Ramos (cell line): ENCODE measurements at regions not wholly inside any gene's neighbourhood (a gene's known extent, or its start where the extent isn't known, plus 50 kb on each side); places are given as distances from the start of the nearest gene placed in this dataset.

Experiments used
- in situ Hi-C: fragments of 300-500 bp; cut with MboI; formaldehyde crosslinking; loops from one replicate; pipeline ENCODE4 v1.14.3; 2022; ENCODE audit warnings: low sequenced_read_pairs; ENCODE audit not compliant: unreplicated experiment

GRCh38 chr1:30039354-30040080 is 683.9 kb downstream of the MATN1 start:
- in situ Hi-C loops, result no loop called here

GRCh38 chr1:30038134-30039025 is 685.0 kb downstream of the MATN1 start:
- in situ Hi-C loops, result no loop called here

DNA sequence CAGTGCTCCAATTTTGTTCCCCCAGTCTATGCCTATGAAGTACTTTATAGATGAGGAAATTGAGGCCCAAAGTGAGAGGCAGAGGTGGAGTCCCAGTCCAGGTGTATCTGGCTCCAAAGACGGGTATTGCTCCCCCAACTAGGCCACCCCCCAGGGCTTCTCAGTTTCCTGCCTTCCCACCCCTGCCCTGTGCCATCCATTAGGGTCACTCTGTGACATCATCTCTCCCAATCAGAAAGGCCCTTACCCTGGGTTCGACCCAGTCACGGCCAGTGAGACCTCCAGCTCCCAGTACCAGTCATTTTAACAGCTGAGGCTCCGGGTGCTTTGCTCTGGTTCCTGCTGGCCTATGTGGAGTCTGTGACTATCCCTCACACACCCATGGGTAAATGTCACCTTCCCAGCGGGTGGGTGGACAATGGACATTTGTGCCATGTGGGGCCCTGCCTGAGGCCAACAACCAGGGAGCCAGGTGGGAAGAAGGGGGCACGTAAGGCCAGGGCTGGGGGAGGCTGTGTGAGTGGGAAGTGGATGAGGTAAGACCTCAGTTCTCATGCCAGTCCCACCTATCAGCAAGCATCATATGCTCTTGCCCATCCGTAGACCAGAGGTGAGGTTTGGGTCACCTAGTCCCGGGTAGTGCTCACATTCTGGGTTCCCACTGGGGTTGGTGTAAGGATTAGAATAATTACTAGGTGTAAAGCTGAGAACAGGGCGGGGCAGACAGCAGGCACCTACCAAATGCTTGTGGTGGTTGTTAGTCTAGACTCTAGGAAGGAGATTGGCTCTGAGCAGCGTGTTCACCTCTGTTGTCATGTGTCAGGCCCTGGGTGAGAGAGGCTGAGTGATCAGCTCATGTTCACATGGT is 685.9 kb downstream of the MATN1 start:
- in situ Hi-C loops, result no loop called here

DNA sequence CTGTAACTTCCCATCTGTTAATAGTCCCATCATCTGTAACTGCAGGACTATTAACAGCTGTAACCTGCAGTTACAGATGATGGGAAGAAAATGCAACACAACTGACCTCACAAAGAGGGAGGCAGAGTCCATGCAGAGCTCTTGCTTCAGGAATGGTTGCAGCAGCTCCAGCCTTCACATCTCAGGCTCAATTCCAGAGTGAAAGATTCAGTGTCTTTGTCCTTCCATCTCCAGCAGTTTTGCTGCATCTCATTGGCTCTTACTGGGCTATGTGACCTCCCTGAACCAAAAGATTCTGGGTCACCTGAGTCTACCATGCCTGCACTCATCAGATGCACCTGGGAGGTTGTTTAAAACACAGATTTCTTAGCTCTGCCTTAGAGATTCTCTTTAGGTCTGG is 686.7 kb downstream of the MATN1 start:
- in situ Hi-C loops, result no loop called here

- in situ Hi-C loops, result no loop called here
Measured at GRCh38 chr1:30036229-30036547, 687.2 kb downstream of the MATN1 start.

DNA sequence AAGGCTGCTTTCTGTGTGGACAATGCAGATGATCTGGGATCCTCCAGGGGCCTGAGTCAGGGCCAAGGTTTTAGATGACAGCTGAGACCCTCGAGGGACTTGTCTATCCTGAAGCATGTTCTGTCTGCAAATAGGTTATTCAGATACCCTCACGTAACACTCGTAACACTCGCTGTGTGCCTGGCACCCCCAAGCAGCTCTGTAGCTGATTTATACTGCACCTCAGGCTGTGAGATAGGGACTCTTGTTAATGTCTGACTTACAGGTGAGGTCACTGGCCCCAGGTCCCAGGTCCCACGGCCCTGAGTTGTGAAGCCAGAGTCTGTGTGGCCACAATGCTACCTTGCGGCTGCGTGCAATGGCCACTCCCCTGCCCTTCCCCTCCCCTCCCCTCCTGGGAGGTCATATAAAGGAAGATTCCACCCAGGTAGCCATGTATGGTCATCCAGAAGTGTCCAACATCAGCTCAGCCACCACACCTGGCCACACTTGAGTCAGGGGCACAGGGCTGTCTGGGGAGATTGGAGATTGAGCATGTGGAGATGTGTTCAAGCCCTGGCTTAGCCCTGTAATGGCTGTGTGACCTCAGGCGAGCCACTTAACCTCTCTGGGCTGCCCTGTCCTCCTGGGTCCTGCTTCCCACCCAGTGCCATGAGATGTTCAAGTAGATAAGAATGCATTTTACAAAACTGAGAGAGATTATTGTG is 687.7 kb downstream of the MATN1 start:
- in situ Hi-C loops, result no loop called here

- in situ Hi-C loops, result no loop called here
Measured at GRCh38 chr1:30034627-30035521, 688.5 kb downstream of the MATN1 start.

DNA sequence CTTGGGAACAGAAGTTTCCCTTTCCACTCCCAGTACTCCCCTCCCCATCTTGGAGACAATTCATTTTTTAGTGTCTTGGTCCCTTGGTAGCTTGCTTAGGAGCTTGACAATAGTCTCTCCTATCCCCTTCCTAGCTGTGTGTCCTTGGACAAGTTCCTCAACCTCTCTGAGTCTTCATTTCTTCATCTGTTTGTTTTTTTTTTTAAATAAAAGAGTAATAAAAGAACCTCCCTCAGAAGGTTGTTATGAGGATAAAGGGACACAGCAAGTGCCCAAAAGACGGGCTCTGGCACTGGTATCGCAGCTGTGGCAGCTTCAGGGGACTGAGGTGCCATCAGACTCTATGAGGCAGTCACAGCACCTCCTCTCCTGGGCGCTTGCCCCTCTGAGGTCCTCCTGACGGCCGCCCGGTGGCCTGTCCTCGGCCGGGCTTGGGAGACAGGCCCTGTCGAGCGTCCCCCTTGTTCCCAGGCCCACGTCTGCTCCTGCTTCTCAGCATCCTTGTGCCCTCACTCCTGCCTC is 689.2 kb downstream of the MATN1 start:
- in situ Hi-C loops, result no loop called here

GRCh38 chr1:30033256-30034104 is 689.9 kb downstream of the MATN1 start:
- in situ Hi-C loops, result no loop called here

DNA sequence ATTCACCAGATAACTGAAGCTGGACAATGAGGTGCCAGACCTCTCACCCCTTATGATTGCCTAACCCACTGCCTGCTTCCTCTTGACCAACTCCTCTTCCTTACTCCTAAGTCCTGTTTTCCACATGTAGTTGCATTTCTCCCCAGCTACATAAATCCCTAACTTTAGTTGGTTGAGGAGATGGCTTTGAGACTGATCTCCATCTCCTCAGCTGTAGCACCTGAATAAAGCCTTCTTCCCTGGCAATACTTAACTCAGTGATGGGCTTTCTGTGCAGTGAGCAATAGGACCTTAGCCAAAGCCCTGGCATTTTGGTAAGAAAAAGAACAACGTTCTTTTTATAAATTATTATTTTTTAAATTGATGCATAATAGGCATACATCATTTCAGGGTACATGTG is 691.1 kb downstream of the MATN1 start:
- in situ Hi-C loops, result no loop called here

DNA sequence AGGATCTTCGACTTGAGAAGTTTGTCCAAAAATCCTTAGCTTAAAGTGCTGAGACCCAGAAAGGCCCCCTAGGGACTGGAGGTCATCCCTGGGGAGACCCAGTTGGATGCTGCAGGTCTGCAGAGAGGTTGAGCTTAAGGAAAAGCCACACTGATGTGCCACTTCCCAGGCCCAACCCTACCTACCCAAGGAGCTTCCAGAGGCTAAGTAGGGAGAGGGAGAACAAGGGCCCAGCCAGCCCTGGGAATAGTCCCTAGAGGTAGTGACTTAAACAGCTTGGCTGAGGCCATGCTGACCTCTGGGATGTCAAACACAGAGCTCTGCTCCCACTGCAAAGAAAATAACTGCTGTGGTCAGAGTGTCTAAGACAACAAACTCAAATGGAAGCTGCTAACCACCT is 693.7 kb downstream of the MATN1 start:
- in situ Hi-C loops, result no loop called here

GRCh38 chr1:30028939-30029338 is 694.4 kb downstream of the MATN1 start:
- in situ Hi-C loops, result no loop called here

DNA sequence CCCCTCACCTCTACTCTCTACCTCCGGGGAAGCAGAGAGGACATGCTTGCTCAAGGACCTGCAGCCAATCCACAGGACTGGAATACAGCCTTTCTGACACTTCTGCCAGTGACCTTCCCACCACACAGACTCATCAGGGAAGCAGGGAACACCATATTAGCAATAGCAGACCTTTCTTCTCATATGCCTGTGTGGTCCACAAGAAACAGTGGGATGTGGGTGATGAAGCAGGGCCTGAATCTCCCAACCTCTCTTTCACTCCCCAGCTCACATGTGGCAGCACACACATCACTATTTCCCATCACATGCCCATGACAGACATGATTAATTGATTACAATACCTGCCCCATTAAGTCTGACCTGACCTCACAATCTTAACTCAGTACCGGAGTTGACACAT is 695.1 kb downstream of the MATN1 start:
- in situ Hi-C loops, result no loop called here

DNA sequence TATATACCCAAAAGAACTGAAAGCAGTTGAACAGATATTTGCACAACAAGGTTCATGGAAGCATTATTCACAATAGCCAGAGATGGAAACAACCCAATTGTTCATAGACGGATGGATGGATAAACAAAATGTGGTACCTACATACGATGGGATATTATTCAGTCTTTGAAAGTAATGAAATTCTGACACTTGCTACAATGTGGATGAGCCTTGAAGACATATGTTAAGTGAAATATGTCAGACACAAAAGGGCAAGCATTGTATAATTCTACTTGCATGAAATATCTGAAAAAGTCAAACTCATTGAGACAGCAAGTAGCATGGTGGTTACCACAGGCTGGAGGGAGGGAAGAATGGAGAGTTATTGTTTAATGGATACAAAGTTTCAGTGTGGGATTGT is 696.1 kb downstream of the MATN1 start:
- in situ Hi-C loops, result no loop called here

DNA sequence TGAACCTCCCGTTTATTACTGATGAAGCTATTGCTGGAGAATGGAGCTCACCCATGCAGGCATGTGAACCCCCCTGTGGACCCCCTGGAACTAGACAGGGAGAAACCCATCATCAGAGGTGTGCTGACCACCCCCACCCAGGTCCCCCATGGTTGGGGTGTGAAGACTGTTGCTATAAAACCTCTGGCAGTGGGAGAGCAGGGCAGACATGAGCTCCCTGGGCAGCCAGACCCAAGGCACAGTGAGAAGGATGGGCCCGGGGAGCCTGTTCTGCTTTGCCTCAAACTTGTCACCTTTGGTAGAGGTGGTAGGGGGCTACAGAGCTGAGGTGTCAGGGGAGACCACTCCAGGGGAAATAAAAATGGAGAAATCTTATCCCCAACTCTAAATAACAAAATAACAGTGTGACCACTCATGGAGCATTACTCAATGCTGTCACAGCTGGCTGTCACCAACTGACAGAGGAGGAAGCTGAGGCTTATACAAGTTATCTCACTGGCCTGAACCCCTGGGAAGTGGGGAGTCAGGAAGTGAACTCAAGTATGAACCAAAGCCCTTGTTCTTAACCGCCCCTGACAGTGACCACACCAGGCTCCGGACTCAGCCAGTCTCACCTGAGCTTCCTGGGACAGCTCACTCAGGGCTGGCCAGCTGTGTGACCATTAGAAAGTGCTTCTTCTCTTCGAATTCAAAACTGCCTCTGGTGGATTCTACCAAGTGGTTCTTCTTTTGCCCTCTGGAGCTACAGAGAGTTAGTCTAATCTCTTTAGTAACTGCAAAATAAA is 698.8 kb downstream of the MATN1 start:
- in situ Hi-C loops, result no loop called here

DNA sequence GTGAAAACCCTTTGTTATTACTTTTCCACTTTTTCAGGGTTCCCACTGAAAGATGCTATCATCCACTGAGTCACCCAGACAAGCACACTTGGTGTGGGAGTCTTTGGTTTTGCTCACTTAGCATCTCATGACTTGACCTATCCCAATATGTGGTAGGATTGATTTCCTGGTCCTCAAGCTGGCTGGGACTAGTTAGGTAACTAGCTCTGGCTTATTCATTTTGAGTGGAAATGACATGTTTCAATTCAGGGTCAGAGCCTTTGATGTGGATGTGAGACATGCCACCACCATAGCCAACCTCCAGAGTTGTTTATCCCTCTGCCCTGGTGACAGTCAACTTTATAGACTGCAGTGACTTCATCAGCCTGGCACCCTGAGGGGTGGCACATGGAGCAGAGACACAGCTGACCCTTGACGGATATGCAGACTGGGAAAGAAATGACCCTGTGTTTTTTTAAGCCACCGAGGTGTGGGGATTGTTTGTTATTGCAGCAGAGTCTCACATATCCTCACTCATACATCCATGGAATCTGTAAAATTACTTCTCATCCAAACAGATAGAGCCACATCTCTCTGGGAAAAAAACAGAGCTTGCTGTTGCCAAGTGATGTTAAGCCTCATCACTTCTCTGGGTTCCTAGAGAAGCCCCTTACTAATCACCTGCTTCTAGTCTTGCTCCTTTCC is 699.9 kb downstream of the MATN1 start:
- in situ Hi-C loops, result no loop called here

- in situ Hi-C loops, result no loop called here
Measured at GRCh38 chr1:30014031-30014430, 709.4 kb downstream of the MATN1 start.
